Stimulated activated memory B cell treated with anti-CD40 and anti-IgM and Interleukin-4, amounts not matched to agents 10 μg/mL and 1 μg/mL and 100 μg/mL, for 72 hours (primary cell): ENCODE measurements at regions not wholly inside any gene's neighbourhood (a gene's known extent, or its start where the extent isn't known, plus 50 kb on each side); places are given as distances from the start of the nearest gene placed in this dataset.

Experiments
- ATAC-seq: fragments of 150-1000 bp; cut with Tn5 transposase; 2 replicates; pipeline ENCODE4 v1.10.0; 2021
- H3K27ac Mint-ChIP-seq: one replicate; pipeline ENCODE4 v1.8.0; 2022; ENCODE audit warnings: mild to moderate bottlenecking, mixed read lengths
- H3K27me3 Mint-ChIP-seq: one replicate; pipeline ENCODE4 v1.8.0; 2022; ENCODE audit warnings: mixed read lengths
- H3K36me3 Mint-ChIP-seq: one replicate; pipeline ENCODE4 v1.8.0; 2022; ENCODE audit warnings: mixed read lengths
- H3K4me1 Mint-ChIP-seq: one replicate; pipeline ENCODE4 v1.8.0; 2022; ENCODE audit warnings: mixed read lengths
- H3K4me3 Mint-ChIP-seq: one replicate; pipeline ENCODE4 v1.8.0; 2022; ENCODE audit warnings: mild to moderate bottlenecking, moderate library complexity, mixed read lengths
- H3K9me3 Mint-ChIP-seq: one replicate; pipeline ENCODE4 v1.8.0; 2022; ENCODE audit warnings: mixed read lengths

GRCh38 chr2:144825331-144826020, 305.6 kb upstream of the ZEB2 start:
- Mint-ChIP-seq H3K36me3 (no peaks in the 10 kb centered on the region), H3K9me3 (peaks cover 6% of the 10 kb centered on the region), H3K27me3 (no peaks in the 10 kb centered on the region), H3K4me1 (no peaks in the 10 kb centered on the region), H3K27ac (no peak overlapping the region), H3K4me3 (no peak overlapping the region)
- ATAC-seq, result no peak

- no peaks in the 10 kb centered on the region for H3K27me3 Mint-ChIP-seq
- H3K4me3 Mint-ChIP-seq, result no peak overlapping the region
- peaks cover 6% of the 10 kb centered on the region for H3K9me3 Mint-ChIP-seq
- no peak overlapping the region for H3K27ac Mint-ChIP-seq
- no peak for ATAC-seq
- H3K36me3 Mint-ChIP-seq, result no peaks in the 10 kb centered on the region
- no peaks in the 10 kb centered on the region for H3K4me1 Mint-ChIP-seq
Observed at GRCh38 chr2:144824306-144825080, 304.6 kb upstream of the ZEB2 start.

- ATAC-seq, result no peak
- H3K36me3 Mint-ChIP-seq, result no peaks in the 10 kb centered on the region
- H3K27ac Mint-ChIP-seq, result no peak overlapping the region
- no peak overlapping the region for H3K4me3 Mint-ChIP-seq
- H3K4me1 Mint-ChIP-seq, result no peaks in the 10 kb centered on the region
- peaks cover 6% of the 10 kb centered on the region for H3K9me3 Mint-ChIP-seq
- no peaks in the 10 kb centered on the region for H3K27me3 Mint-ChIP-seq
Observed at GRCh38 chr2:144822966-144823365, 303.0 kb upstream of the ZEB2 start.

- H3K36me3 Mint-ChIP-seq, result no peaks in the 10 kb centered on the region
- ATAC-seq, result no peak
- H3K4me3 Mint-ChIP-seq, result no peak overlapping the region
- no peaks in the 10 kb centered on the region for H3K9me3 Mint-ChIP-seq
- peaks cover 12% of the 10 kb centered on the region for H3K27me3 Mint-ChIP-seq
- H3K27ac Mint-ChIP-seq, result no peak overlapping the region
- H3K4me1 Mint-ChIP-seq, result no peaks in the 10 kb centered on the region
Observed at GRCh38 chr2:144812288-144812687, 292.4 kb upstream of the ZEB2 start.

GRCh38 chr2:144801766-144802165, 281.8 kb upstream of the ZEB2 start:
- H3K4me3 Mint-ChIP-seq, result no peak overlapping the region
- H3K36me3 Mint-ChIP-seq, result no peaks in the 10 kb centered on the region
- ATAC-seq, result peak; percentile 20
- no peaks in the 10 kb centered on the region for H3K9me3 Mint-ChIP-seq
- no peaks in the 10 kb centered on the region for H3K4me1 Mint-ChIP-seq
- no peaks in the 10 kb centered on the region for H3K27me3 Mint-ChIP-seq
- no peak overlapping the region for H3K27ac Mint-ChIP-seq

- H3K4me3 Mint-ChIP-seq, result no peak overlapping the region
- no peaks in the 10 kb centered on the region for H3K36me3 Mint-ChIP-seq
- no peak for ATAC-seq
- H3K4me1 Mint-ChIP-seq, result no peaks in the 10 kb centered on the region
- H3K27ac Mint-ChIP-seq, result no peak overlapping the region
- no peaks in the 10 kb centered on the region for H3K9me3 Mint-ChIP-seq
- H3K27me3 Mint-ChIP-seq, result no peaks in the 10 kb centered on the region
Observed at GRCh38 chr2:144801325-144801724, 281.4 kb upstream of the ZEB2 start.

- H3K36me3 Mint-ChIP-seq, result no peaks in the 10 kb centered on the region
- no peaks in the 10 kb centered on the region for H3K27me3 Mint-ChIP-seq
- H3K9me3 Mint-ChIP-seq, result no peaks in the 10 kb centered on the region
- no peaks in the 10 kb centered on the region for H3K4me1 Mint-ChIP-seq
- no peak overlapping the region for H3K4me3 Mint-ChIP-seq
- no peak for ATAC-seq
- no peak overlapping the region for H3K27ac Mint-ChIP-seq
Observed at GRCh38 chr2:144798989-144799388, 279.1 kb upstream of the ZEB2 start.

- Mint-ChIP-seq H3K9me3 (no peaks in the 10 kb centered on the region), H3K36me3 (no peaks in the 10 kb centered on the region), H3K27me3 (no peaks in the 10 kb centered on the region), H3K4me1 (no peaks in the 10 kb centered on the region), H3K27ac (no peak overlapping the region), H3K4me3 (no peak overlapping the region)
- ATAC-seq, result no peak
Observed at GRCh38 chr2:144798034-144798433, 278.1 kb upstream of the ZEB2 start.

- no peak overlapping the region for H3K27ac Mint-ChIP-seq
- no peak for ATAC-seq
- no peaks in the 10 kb centered on the region for H3K9me3 Mint-ChIP-seq
- no peaks in the 10 kb centered on the region for H3K27me3 Mint-ChIP-seq
- no peaks in the 10 kb centered on the region for H3K4me1 Mint-ChIP-seq
- H3K36me3 Mint-ChIP-seq, result no peaks in the 10 kb centered on the region
- no peak overlapping the region for H3K4me3 Mint-ChIP-seq
Observed at GRCh38 chr2:144796936-144797335, 277.0 kb upstream of the ZEB2 start.

- Mint-ChIP-seq H3K27ac (no peak overlapping the region), H3K27me3 (no peaks in the 10 kb centered on the region), H3K4me3 (no peak overlapping the region), H3K36me3 (no peaks in the 10 kb centered on the region), H3K4me1 (no peaks in the 10 kb centered on the region), H3K9me3 (no peaks in the 10 kb centered on the region)
- no peak for ATAC-seq
Observed at GRCh38 chr2:144796164-144796563, 276.2 kb upstream of the ZEB2 start.

- Mint-ChIP-seq H3K9me3 (no peaks in the 10 kb centered on the region), H3K27ac (no peak overlapping the region), H3K36me3 (no peaks in the 10 kb centered on the region), H3K4me3 (no peak overlapping the region), H3K4me1 (no peaks in the 10 kb centered on the region), H3K27me3 (no peaks in the 10 kb centered on the region)
- no peak for ATAC-seq
Observed at GRCh38 chr2:144785253-144785652, 265.3 kb upstream of the ZEB2 start.

- H3K27me3 Mint-ChIP-seq, result no peaks in the 10 kb centered on the region
- H3K9me3 Mint-ChIP-seq, result no peaks in the 10 kb centered on the region
- no peak for ATAC-seq
- no peak overlapping the region for H3K27ac Mint-ChIP-seq
- H3K36me3 Mint-ChIP-seq, result no peaks in the 10 kb centered on the region
- H3K4me3 Mint-ChIP-seq, result no peak overlapping the region
- no peaks in the 10 kb centered on the region for H3K4me1 Mint-ChIP-seq
Observed at GRCh38 chr2:144780983-144781382, 261.1 kb upstream of the ZEB2 start.

- Mint-ChIP-seq H3K4me3 (no peak overlapping the region), H3K4me1 (no peaks in the 10 kb centered on the region), H3K9me3 (no peaks in the 10 kb centered on the region), H3K27ac (no peak overlapping the region), H3K36me3 (no peaks in the 10 kb centered on the region), H3K27me3 (no peaks in the 10 kb centered on the region)
- no peak for ATAC-seq
Observed at GRCh38 chr2:144776766-144777165, 256.8 kb upstream of the ZEB2 start.

- ATAC-seq, result no peak
- no peaks in the 10 kb centered on the region for H3K4me1 Mint-ChIP-seq
- peaks cover 7% of the 10 kb centered on the region for H3K27me3 Mint-ChIP-seq
- H3K27ac Mint-ChIP-seq, result no peak overlapping the region
- no peaks in the 10 kb centered on the region for H3K9me3 Mint-ChIP-seq
- no peaks in the 10 kb centered on the region for H3K36me3 Mint-ChIP-seq
- no peak overlapping the region for H3K4me3 Mint-ChIP-seq
Observed at GRCh38 chr2:144774809-144775208, 254.9 kb upstream of the ZEB2 start.

- ATAC-seq, result no peak
- no peak overlapping the region for H3K4me3 Mint-ChIP-seq
- H3K27ac Mint-ChIP-seq, result no peak overlapping the region
- peaks cover 12% of the 10 kb centered on the region for H3K27me3 Mint-ChIP-seq
- no peaks in the 10 kb centered on the region for H3K9me3 Mint-ChIP-seq
- H3K4me1 Mint-ChIP-seq, result peaks cover 4% of the 10 kb centered on the region
- no peaks in the 10 kb centered on the region for H3K36me3 Mint-ChIP-seq
Observed at GRCh38 chr2:144771348-144771747, 251.4 kb upstream of the ZEB2 start.

- no peaks in the 10 kb centered on the region for H3K9me3 Mint-ChIP-seq
- peaks cover 4% of the 10 kb centered on the region for H3K4me1 Mint-ChIP-seq
- H3K27me3 Mint-ChIP-seq, result peaks cover 12% of the 10 kb centered on the region
- H3K27ac Mint-ChIP-seq, result no peak overlapping the region
- no peak overlapping the region for H3K4me3 Mint-ChIP-seq
- no peak for ATAC-seq
- H3K36me3 Mint-ChIP-seq, result no peaks in the 10 kb centered on the region
Observed at GRCh38 chr2:144770616-144771230, 250.8 kb upstream of the ZEB2 start.
